MM.1S (cell line): ENCODE measurements at regions not wholly inside any gene's neighbourhood (a gene's known extent, or its start where the extent isn't known, plus 50 kb on each side); places are given as distances from the start of the nearest gene placed in this dataset.

Experiments used
- DNase-seq: peaks from one replicate; pipeline ENCODE4 v3.0.0-alpha.2; 2015
- H2AFZ ChIP-seq: fragments of 300-600 bp; sonication (generic); 2 replicates; pipeline ENCODE4 v1.6.0; 2016; ENCODE audit warnings: antibody characterized with exemption, low read length
- H3F3A ChIP-seq: fragments of 300-600 bp; sonication (generic); 2 replicates; pipeline ENCODE4 v1.6.1; 2016; ENCODE audit warnings: mild to moderate bottlenecking, antibody characterized with exemption, low read length, moderate library complexity, mixed read lengths; ENCODE audit not compliant: insufficient read depth
- H3K27ac ChIP-seq: fragments of 300-600 bp; sonication (generic); 2 replicates; pipeline ENCODE4 v1.5.1; 2016; ENCODE audit warnings: mild to moderate bottlenecking, low read length
- H3K27me3 ChIP-seq: fragments of 300-600 bp; sonication (generic); replicated peaks from 2 replicates; pipeline ENCODE4 v1.6.0; 2016; ENCODE audit warnings: low read length; ENCODE audit not compliant: insufficient read depth
- H3K36me3 ChIP-seq: fragments of 300-600 bp; sonication (generic); replicated peaks from 2 replicates; pipeline ENCODE4 v1.6.1; 2016; ENCODE audit warnings: mild to moderate bottlenecking, low read length, mixed read lengths; ENCODE audit not compliant: insufficient read depth
- H3K4me1 ChIP-seq: fragments of 300-600 bp; sonication (generic); 2 replicates; pipeline ENCODE4 v1.6.1; 2016; ENCODE audit warnings: low read length, mixed read lengths
- H3K4me2 ChIP-seq: fragments of 300-600 bp; sonication (generic); 2 replicates; pipeline ENCODE4 v1.6.0; 2016; ENCODE audit warnings: low read depth, low read length
- H3K4me3 ChIP-seq: fragments of 300-600 bp; sonication (generic); 2 replicates; pipeline ENCODE4 v1.5.1; 2016; ENCODE audit warnings: low read length, mixed read lengths
- H3K79me2 ChIP-seq: fragments of 300-600 bp; sonication (generic); 2 replicates; pipeline ENCODE4 v1.6.1; 2016; ENCODE audit warnings: mixed run types, low read length, mixed read lengths
- H3K9ac ChIP-seq: fragments of 300-600 bp; sonication (generic); 2 replicates; pipeline ENCODE4 v1.6.1; 2016; ENCODE audit warnings: low read length, mixed read lengths
- H3K9me2 ChIP-seq: fragments of 300-600 bp; sonication (generic); replicated peaks from 2 replicates; pipeline ENCODE4 v1.6.1; 2016; ENCODE audit warnings: mild to moderate bottlenecking, low read length, mixed read lengths; ENCODE audit not compliant: insufficient read depth
- H3K9me3 ChIP-seq: fragments of 300-600 bp; sonication (generic); replicated peaks from 2 replicates; pipeline ENCODE4 v1.6.1; 2016; ENCODE audit warnings: mild to moderate bottlenecking, low read length, mixed read lengths; ENCODE audit not compliant: insufficient read depth
- H4K20me1 ChIP-seq: fragments of 300-600 bp; sonication (generic); 2 replicates; pipeline ENCODE4 v1.6.1; 2016; ENCODE audit warnings: mild to moderate bottlenecking, low read length, moderate library complexity, mixed read lengths; ENCODE audit not compliant: insufficient read depth
- CTCF ChIP-seq: fragments of 300-600 bp; sonication (generic); IDR thresholded peaks from 2 replicates; pipeline ENCODE4 v1.5.1; 2016; ENCODE audit warnings: antibody characterized with exemption, low read length, mixed read lengths
- EZH2 ChIP-seq: fragments of 300-600 bp; sonication (generic); optimal IDR thresholded peaks from 2 replicates; pipeline ENCODE3; 2017; ENCODE audit warnings: low read depth, mild to moderate bottlenecking, antibody characterized with exemption, low read length, mixed read lengths
- EZH2phosphoT487 ChIP-seq: fragments of 300-600 bp; sonication (generic); IDR thresholded peaks from 2 replicates; pipeline ENCODE4 v1.6.1; 2018; ENCODE audit warnings: antibody characterized with exemption, low read length

- Histone ChIP-seq H3K4me1 (no peaks in the 10 kb centered on the region), H3K27ac (no peak overlapping the region), H3K79me2 (no peaks in the 10 kb centered on the region), H3K4me2 (no peak overlapping the region), H3K4me3 (no peak overlapping the region), H2AFZ (no peak overlapping the region), H3K27me3 (no peaks in the 10 kb centered on the region), H3K9me2 (no peaks in the 10 kb centered on the region), H3K9me3 (no peaks in the 10 kb centered on the region), H4K20me1 (no peaks in the 10 kb centered on the region), H3F3A (no peaks in the 10 kb centered on the region), H3K9ac (no peak overlapping the region), H3K36me3 (no peaks in the 10 kb centered on the region)
- no peak for DNase-seq
- TF ChIP-seq CTCF (no peak), EZH2 (no peak), EZH2phosphoT487 (no peak)
Measured at GRCh38 chr20:43820731-43821330, 93.8 kb upstream of the TOX2 start.

GRCh38 chr20:43812216-43812615, 85.4 kb upstream of the GTSF1L start:
- Histone ChIP-seq H3K4me3 (no peak overlapping the region), H3K27me3 (no peaks in the 10 kb centered on the region)
- TF ChIP-seq EZH2 (no peak), CTCF (no peak), EZH2phosphoT487 (no peak)

GRCh38 chr20:43809206-43809819, 82.5 kb upstream of the GTSF1L start:
- DNase-seq = no peak
- Histone ChIP-seq H3K27ac (no peak overlapping the region), H2AFZ (no peak overlapping the region), H3F3A (no peaks in the 10 kb centered on the region), H3K4me1 (no peaks in the 10 kb centered on the region), H3K27me3 (no peaks in the 10 kb centered on the region), H4K20me1 (no peaks in the 10 kb centered on the region), H3K4me3 (no peak overlapping the region), H3K9me3 (no peaks in the 10 kb centered on the region), H3K36me3 (no peaks in the 10 kb centered on the region; the same call in 1 of the 2 replicates), H3K4me2 (no peak overlapping the region), H3K79me2 (no peaks in the 10 kb centered on the region), H3K9ac (no peak overlapping the region), H3K9me2 (no peaks in the 10 kb centered on the region)
- no peak for TF ChIP-seq CTCF
- no peak for TF ChIP-seq EZH2phosphoT487
- no peak for TF ChIP-seq EZH2

More at GRCh38 chr20:43812216-43812615, 85.4 kb upstream of the GTSF1L start:
- Histone ChIP-seq H2AFZ (no peak overlapping the region), H4K20me1 (no peaks in the 10 kb centered on the region), H3F3A (no peaks in the 10 kb centered on the region), H3K4me1 (no peaks in the 10 kb centered on the region), H3K79me2 (no peaks in the 10 kb centered on the region), H3K4me2 (no peak overlapping the region), H3K27ac (no peak overlapping the region), H3K36me3 (no peaks in the 10 kb centered on the region; the same call in 1 of the 2 replicates), H3K9me3 (no peaks in the 10 kb centered on the region), H3K9me2 (no peaks in the 10 kb centered on the region), H3K9ac (no peak overlapping the region)
- no peak for DNase-seq
